ENCODE measurements at regions not wholly inside any gene's neighbourhood (a gene's known extent, or its start where the extent isn't known, plus 50 kb on each side); places are given as distances from the start of the nearest gene placed in this dataset.

DNA sequence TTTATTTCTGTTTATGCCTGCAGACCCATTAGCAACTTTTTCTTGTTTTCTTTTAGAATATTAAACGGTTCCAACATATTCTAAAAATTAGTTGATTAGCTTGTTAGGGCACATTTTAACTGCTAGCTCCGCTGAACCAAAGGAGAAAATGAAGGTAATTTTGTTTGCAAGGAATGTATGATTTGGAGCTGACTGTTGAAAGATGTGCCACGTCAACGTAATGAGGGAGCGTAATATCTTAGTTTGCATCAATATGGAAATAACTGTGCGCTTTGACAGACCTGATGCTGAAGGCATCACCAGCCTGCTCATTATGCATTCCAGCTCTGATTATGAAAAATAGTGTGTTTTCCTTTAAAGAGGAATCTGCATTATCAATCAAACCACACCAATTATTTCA lies 102.0 kb upstream of the CTBP2 start:
- no peak for DNase-seq (ENCODE audit: low read depth, low spot score)
- Histone ChIP-seq H3K4me2 (ENCODE audit: insufficient read depth, low read length) (no peak overlapping the region), H3K4me3 (replicated peaks in 1 of 3; ENCODE audit: insufficient read depth in 1 of 3, low read depth in 1 of 3, low read length in 3 of 3) (no peak overlapping the region), H3K9me1 (replicated peaks; ENCODE audit: control insufficient read depth, extremely low read depth, insufficient read depth, low read length) (no peaks in the 10 kb centered on the region), H3K36me3 (ENCODE audit: control insufficient read depth in 2 of 2, extremely low read depth in 1 of 2, insufficient read depth in 2 of 2, low read length in 2 of 2) (no peaks in the 10 kb centered on the region), H3K9me3 (replicated peaks; ENCODE audit: control insufficient read depth, insufficient read depth, low read length) (no peaks in the 10 kb centered on the region), H4K20me1 (replicated peaks; ENCODE audit: control insufficient read depth, extremely low read depth, insufficient read depth, low read length) (no peaks in the 10 kb centered on the region), H3K4me1 (ENCODE audit: control insufficient read depth, extremely low read depth, insufficient read depth, low read length) (no peaks in the 10 kb centered on the region), H3K27ac (ENCODE audit: insufficient read depth, low read depth, low read length) (no peak overlapping the region), H3K27me3 (ENCODE audit: control insufficient read depth in 2 of 2, insufficient read depth in 2 of 2, low read length in 2 of 2) (no peaks in the 10 kb centered on the region), H2AFZ (ENCODE audit: low read depth, low read length) (no peak overlapping the region), H3K79me2 (ENCODE audit: control insufficient read depth, insufficient read depth, low read length) (no peaks in the 10 kb centered on the region), H3K9ac (replicated peaks; ENCODE audit: extremely low read depth, insufficient read depth, low read length) (no peak overlapping the region)
- CTCF ChIA-PET: no interaction called here
- no peak for TF ChIP-seq EZH2 (IDR thresholded peaks at IDR 0.05; ENCODE audit: borderline replicate concordance, low read depth, low read length, severe bottlenecking)
- no peak for TF ChIP-seq MYC (IDR thresholded peaks at IDR 0.05; ENCODE audit: low read depth, low read length)
- no peak for TF ChIP-seq POLR2A (IDR thresholded peaks at IDR 0.05; ENCODE audit: low read depth, low read length)
- no peak for TF ChIP-seq FOS (IDR thresholded peaks at IDR 0.05; ENCODE audit: borderline replicate concordance, insufficient read depth, low read length)
- no peak for TF ChIP-seq POLR2AphosphoS5 (IDR thresholded peaks at IDR 0.05; ENCODE audit: insufficient read depth, low read depth, low read length)
- no peak for TF ChIP-seq GATA2 (IDR thresholded peaks at IDR 0.05; ENCODE audit: insufficient read depth, insufficient read length, low read depth, low read length)
- TF ChIP-seq, protein P1, sequence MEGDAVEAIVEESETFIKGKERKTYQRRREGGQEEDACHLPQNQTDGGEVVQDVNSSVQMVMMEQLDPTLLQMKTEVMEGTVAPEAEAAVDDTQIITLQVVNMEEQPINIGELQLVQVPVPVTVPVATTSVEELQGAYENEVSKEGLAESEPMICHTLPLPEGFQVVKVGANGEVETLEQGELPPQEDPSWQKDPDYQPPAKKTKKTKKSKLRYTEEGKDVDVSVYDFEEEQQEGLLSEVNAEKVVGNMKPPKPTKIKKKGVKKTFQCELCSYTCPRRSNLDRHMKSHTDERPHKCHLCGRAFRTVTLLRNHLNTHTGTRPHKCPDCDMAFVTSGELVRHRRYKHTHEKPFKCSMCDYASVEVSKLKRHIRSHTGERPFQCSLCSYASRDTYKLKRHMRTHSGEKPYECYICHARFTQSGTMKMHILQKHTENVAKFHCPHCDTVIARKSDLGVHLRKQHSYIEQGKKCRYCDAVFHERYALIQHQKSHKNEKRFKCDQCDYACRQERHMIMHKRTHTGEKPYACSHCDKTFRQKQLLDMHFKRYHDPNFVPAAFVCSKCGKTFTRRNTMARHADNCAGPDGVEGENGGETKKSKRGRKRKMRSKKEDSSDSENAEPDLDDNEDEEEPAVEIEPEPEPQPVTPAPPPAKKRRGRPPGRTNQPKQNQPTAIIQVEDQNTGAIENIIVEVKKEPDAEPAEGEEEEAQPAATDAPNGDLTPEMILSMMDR (IDR thresholded peaks at IDR 0.05; ENCODE audit: extremely low read depth in 1 of 2, insufficient read depth in 1 of 2, low read depth in 1 of 2, low read length in 2 of 2): no peak
- FAIRE-seq: no peak
- dilution Hi-C loops (cut with MboI; ENCODE audit: extremely low pct_ligation_motif_present, low sequenced_read_pairs) (no loop called here), intact Hi-C loops (cut with micrococcal nuclease) (no loop called here)
- POLR2A ChIA-PET: no interaction called here
- no TSS peak for BruUV-seq (replicated peaks)
